ENCODE measurements at regions not wholly inside any gene's neighbourhood (a gene's known extent, or its start where the extent isn't known, plus 50 kb on each side); places are given as distances from the start of the nearest gene placed in this dataset.

- intact Hi-C loops (cut with micrococcal nuclease; ENCODE audit: unreplicated experiment) = no loop called here
Observed at GRCh38 chr12:33795536-33795935, 226.8 kb upstream of the ALG10 start.

GRCh38 chr12:33813536-33813935 is 208.8 kb upstream of the ALG10 start:
- no peaks in the 10 kb centered on the region for H3K4me1 ChIP-seq (replicated peaks; ENCODE audit: insufficient read depth)
- no peaks in the 10 kb centered on the region; the same call in 1 of the 2 replicates for H3K9me2 ChIP-seq (ENCODE audit: insufficient read depth)
- H3K27ac ChIP-seq = no peak overlapping the region
- DNase-seq = no peak
- no peaks in the 10 kb centered on the region for H3F3A ChIP-seq (ENCODE audit: insufficient read depth, low read depth)
- ChIA-PET CTCF (no interaction called here), POLR2A (ENCODE audit: unreplicated experiment) (no interaction called here)
- BruUV-seq (replicated peaks) = no TSS peak
- H3K9me3 ChIP-seq (ENCODE audit: insufficient read depth, low read depth) = no peaks in the 10 kb centered on the region
- H4K20me1 ChIP-seq (ENCODE audit: insufficient read depth) = no peaks in the 10 kb centered on the region
- intact Hi-C loops (cut with micrococcal nuclease; ENCODE audit: unreplicated experiment) = no loop called here
- TF ChIP-seq EZH2 (IDR thresholded peaks at IDR 0.05; ENCODE audit: low read depth) = no peak
- no peak overlapping the region for H3K4me2 ChIP-seq
- H3K27me3 ChIP-seq (ENCODE audit: insufficient read depth, low read depth) = no peaks in the 10 kb centered on the region
- H3K4me3 ChIP-seq = no peak overlapping the region
- H2AFZ ChIP-seq = no peak overlapping the region
- H3K79me2 ChIP-seq (ENCODE audit: low read depth) = no peaks in the 10 kb centered on the region
- no peaks in the 10 kb centered on the region for H3K36me3 ChIP-seq (ENCODE audit: low read depth)

More at GRCh38 chr12:33795536-33795935, 226.8 kb upstream of the ALG10 start:
- H3K27ac ChIP-seq = no peak overlapping the region
- H3K9me2 ChIP-seq (ENCODE audit: insufficient read depth) = no peaks in the 10 kb centered on the region
- H3K36me3 ChIP-seq (ENCODE audit: low read depth) = no peaks in the 10 kb centered on the region
- no peak for TF ChIP-seq CTCF (conservative IDR thresholded peaks at IDR 0.05)
- TF ChIP-seq EZH2 (IDR thresholded peaks at IDR 0.05; ENCODE audit: low read depth) = no peak
- no TSS peak for BruUV-seq (replicated peaks)
- no peak overlapping the region for H3K4me3 ChIP-seq
- no peaks in the 10 kb centered on the region for H4K20me1 ChIP-seq (ENCODE audit: insufficient read depth)
- no peak overlapping the region for H3K4me2 ChIP-seq
- no peaks in the 10 kb centered on the region for H3K27me3 ChIP-seq (ENCODE audit: insufficient read depth, low read depth)
- ChIA-PET POLR2A (ENCODE audit: unreplicated experiment) (no interaction called here), CTCF (no interaction called here)
- H3K79me2 ChIP-seq (ENCODE audit: low read depth) = no peaks in the 10 kb centered on the region
- H3K9me3 ChIP-seq (ENCODE audit: insufficient read depth, low read depth) = no peaks in the 10 kb centered on the region
- peak in 1 of 2 experiments; percentile 19 for DNase-seq
- H3K4me1 ChIP-seq (replicated peaks; ENCODE audit: insufficient read depth) = no peaks in the 10 kb centered on the region
- H3F3A ChIP-seq (ENCODE audit: insufficient read depth, low read depth) = no peaks in the 10 kb centered on the region
- H2AFZ ChIP-seq = no peak overlapping the region

- no peak overlapping the region for H2AFZ ChIP-seq
- H3K4me1 ChIP-seq (replicated peaks; ENCODE audit: insufficient read depth) = no peaks in the 10 kb centered on the region
- no peaks in the 10 kb centered on the region for H3K36me3 ChIP-seq (ENCODE audit: low read depth)
- H3K9me3 ChIP-seq (ENCODE audit: insufficient read depth, low read depth) = no peaks in the 10 kb centered on the region; the same call in 1 of the 2 replicates
- ChIA-PET CTCF (no interaction called here), POLR2A (ENCODE audit: unreplicated experiment) (no interaction called here)
- H3K9me2 ChIP-seq (ENCODE audit: insufficient read depth) = no peaks in the 10 kb centered on the region
- intact Hi-C loops (cut with micrococcal nuclease; ENCODE audit: unreplicated experiment) = no loop called here
- no peaks in the 10 kb centered on the region for H3K27me3 ChIP-seq (ENCODE audit: insufficient read depth, low read depth)
- TF ChIP-seq EZH2 (IDR thresholded peaks at IDR 0.05; ENCODE audit: low read depth) (no peak), CTCF (conservative IDR thresholded peaks at IDR 0.05) (no peak)
- H4K20me1 ChIP-seq (ENCODE audit: insufficient read depth) = no peaks in the 10 kb centered on the region
- no peaks in the 10 kb centered on the region for H3K79me2 ChIP-seq (ENCODE audit: low read depth)
- no peak overlapping the region for H3K27ac ChIP-seq
- DNase-seq = no peak
- H3K4me3 ChIP-seq = no peak overlapping the region
- H3F3A ChIP-seq (ENCODE audit: insufficient read depth, low read depth) = no peaks in the 10 kb centered on the region
- H3K4me2 ChIP-seq = no peak overlapping the region
- no TSS peak for BruUV-seq (replicated peaks)
Observed at GRCh38 chr12:33817713-33818112, 204.6 kb upstream of the ALG10 start.

- TF ChIP-seq EZH2 (IDR thresholded peaks at IDR 0.05; ENCODE audit: low read depth) = no peak
- no peak for TF ChIP-seq CTCF (conservative IDR thresholded peaks at IDR 0.05)
Observed at GRCh38 chr12:33818313-33818712, 204.0 kb upstream of the ALG10 start.

More at GRCh38 chr12:33818313-33818712, 204.0 kb upstream of the ALG10 start:
- H3K79me2 ChIP-seq (ENCODE audit: low read depth) = no peaks in the 10 kb centered on the region
- ChIA-PET CTCF (no interaction called here), POLR2A (ENCODE audit: unreplicated experiment) (no interaction called here)
- no peak overlapping the region for H2AFZ ChIP-seq
- H3K4me1 ChIP-seq (replicated peaks; ENCODE audit: insufficient read depth) = no peaks in the 10 kb centered on the region
- intact Hi-C loops (cut with micrococcal nuclease; ENCODE audit: unreplicated experiment) = no loop called here
- no peak overlapping the region for H3K4me3 ChIP-seq
- no peaks in the 10 kb centered on the region for H3K9me2 ChIP-seq (ENCODE audit: insufficient read depth)
- no TSS peak for BruUV-seq (replicated peaks)
- no peaks in the 10 kb centered on the region for H4K20me1 ChIP-seq (ENCODE audit: insufficient read depth)
- no peak overlapping the region for H3K27ac ChIP-seq
- no peaks in the 10 kb centered on the region; the same call in 1 of the 2 replicates for H3K9me3 ChIP-seq (ENCODE audit: insufficient read depth, low read depth)
- no peaks in the 10 kb centered on the region for H3K36me3 ChIP-seq (ENCODE audit: low read depth)
- H3K27me3 ChIP-seq (ENCODE audit: insufficient read depth, low read depth) = no peaks in the 10 kb centered on the region
- H3F3A ChIP-seq (ENCODE audit: insufficient read depth, low read depth) = no peaks in the 10 kb centered on the region
- H3K4me2 ChIP-seq = no peak overlapping the region
- no peak for DNase-seq

Measured in PC-9 (cell line).